NCI-H345 treated with DMSO at 0.1 percent for 48 hours (cell line): ENCODE measurements at regions not wholly inside any gene's neighbourhood (a gene's known extent, or its start where the extent isn't known, plus 50 kb on each side); places are given as distances from the start of the nearest gene placed in this dataset.
"Not testable (repeated sequence)": the region's sequence is repeated elsewhere in the genome, so short reads cannot be mapped to it uniquely, and the experiment has no call there.

Source experiments
- DNase-seq: peaks from one replicate; lab custom pipeline; 2025; ENCODE audit not compliant: unreplicated experiment; lab: John Stamatoyannopoulos, UW

DNA sequence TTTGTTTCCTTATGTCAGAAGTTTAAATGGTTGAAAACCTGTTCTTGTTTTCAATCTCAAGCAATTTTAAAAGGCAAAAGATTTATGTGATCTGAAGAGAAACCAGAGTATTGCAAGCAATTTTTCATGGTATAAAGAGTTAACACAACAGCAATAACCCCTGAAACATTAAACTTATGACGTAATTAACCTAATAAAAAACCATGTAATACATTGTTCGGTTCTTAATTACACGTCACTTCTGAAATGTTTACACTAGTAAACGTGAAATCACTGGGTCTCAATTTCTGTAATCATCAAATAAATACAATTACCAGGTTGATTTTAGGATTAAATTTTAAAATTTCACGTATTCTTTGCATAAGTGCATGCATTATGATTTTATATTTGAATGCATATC lies 914.5 kb downstream of the NLGN4X start:
- no peak for DNase-seq

GRCh38 chrX:5307416-5307815 lies 921.3 kb downstream of the NLGN4X start:
- DNase-seq, result no peak

DNA sequence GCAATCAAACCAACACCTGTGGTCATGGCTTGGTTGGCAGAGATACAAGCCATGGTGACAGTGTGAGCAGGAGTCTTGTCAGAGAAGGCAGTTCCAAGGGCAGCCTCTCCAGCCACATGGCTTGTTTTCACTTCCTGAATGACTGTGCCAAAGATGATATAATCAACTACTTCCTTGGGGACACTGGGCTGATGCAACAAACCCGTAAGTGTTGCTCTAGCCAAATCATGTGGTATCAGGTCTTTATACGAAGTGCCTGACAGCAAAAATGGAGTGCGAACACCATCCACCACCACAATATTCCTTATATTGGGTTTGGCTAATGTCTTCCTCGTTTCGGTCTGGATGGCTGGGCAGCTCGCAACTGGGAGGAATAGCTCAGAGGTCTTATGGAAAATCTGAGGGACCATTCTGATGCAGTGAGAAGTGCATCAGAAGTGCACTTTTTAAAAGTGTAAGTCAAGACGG lies 922.0 kb downstream of the NLGN4X start:
- DNase-seq, result no peak

DNA sequence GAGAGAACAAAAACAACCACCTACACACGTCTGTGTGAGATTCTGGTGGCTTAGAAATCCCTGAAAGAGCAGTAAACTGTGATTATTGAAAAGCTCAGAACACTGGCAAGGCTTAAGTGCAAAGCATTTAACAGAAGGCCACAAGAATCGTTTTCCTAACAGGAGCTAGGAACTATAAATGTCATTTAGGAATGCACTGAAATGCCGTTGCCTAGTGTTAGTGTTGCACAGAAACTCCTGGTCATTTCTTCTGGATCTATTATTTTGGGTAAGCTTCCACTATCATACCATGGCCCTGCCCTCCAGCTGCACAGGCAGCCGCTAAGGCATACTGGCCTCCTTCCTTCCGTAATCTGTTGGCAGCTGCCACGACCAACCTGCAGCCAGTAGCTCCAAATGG lies 923.2 kb downstream of the NLGN4X start:
- no peak for DNase-seq

- DNase-seq, result no peak
Measured at GRCh38 chrX:5295004-5295403, 933.7 kb downstream of the NLGN4X start.

DNA sequence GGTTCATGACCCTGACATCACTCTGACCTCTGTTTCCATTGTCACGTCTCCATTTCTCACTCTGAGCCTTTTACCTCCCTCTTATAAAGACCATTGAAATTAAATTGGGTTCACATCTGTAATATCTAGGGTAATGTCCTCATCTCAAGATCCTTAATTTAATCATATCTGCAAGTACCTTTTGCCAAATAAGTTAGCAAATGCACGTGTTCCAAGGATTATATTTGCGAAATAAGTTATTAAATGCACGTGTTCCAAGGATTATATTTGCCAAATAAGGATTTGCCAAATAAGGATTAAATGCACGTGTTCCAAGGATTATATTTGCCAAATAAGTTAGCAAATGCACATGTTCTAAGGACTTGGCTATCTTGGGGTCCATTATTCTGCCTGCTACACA lies 938.0 kb downstream of the NLGN4X start:
- no peak for DNase-seq

GRCh38 chrX:5289949-5290348 lies 938.7 kb downstream of the NLGN4X start:
- DNase-seq, result not testable (repeated sequence)

DNA sequence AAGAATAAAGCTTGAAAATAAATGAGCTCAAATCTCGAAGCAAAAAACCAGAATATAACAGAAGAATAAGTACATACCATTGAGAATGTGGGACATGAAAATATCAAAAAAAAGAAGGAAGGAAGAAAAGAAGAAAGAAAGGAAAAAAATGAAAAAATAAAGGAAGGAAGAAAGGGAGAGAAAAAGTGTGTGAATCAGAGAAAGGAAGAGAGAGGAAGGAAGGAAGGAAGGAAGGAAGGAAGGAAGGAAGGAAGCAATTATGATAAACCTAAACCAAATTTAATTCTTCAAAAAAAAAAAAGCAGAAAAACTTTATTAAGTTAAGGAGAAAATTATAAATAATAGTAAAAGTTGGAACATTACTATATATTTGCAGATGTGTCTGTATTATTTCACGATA lies 949.8 kb downstream of the NLGN4X start:
- DNase-seq, result no peak

GRCh38 chrX:5265324-5265850 lies 963.3 kb downstream of the NLGN4X start:
- DNase-seq, result no peak

GRCh38 chrX:5250106-5250505 lies 978.6 kb downstream of the NLGN4X start:
- no peak for DNase-seq

GRCh38 chrX:5242091-5242790 lies 986.4 kb downstream of the NLGN4X start:
- DNase-seq, result no peak

DNA sequence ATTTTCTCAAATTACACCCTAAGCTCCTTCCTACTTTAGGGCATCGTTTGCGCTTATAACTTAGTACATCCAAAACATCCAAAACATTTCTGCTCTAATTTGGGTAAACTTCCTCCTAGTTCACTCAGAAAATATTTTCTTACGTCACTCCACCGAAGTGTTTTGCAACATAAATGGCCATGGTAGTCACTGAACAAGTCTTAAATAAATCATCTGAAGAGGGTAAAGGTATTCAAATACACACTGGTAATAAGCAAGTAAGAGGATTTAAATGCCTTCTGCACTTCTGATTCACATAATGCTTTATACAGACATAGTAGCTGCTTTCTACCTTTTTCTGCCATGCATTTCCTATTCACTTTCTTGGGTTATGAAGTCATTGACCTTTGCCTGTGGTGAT lies 991.9 kb downstream of the NLGN4X start:
- no peak for DNase-seq

DNA sequence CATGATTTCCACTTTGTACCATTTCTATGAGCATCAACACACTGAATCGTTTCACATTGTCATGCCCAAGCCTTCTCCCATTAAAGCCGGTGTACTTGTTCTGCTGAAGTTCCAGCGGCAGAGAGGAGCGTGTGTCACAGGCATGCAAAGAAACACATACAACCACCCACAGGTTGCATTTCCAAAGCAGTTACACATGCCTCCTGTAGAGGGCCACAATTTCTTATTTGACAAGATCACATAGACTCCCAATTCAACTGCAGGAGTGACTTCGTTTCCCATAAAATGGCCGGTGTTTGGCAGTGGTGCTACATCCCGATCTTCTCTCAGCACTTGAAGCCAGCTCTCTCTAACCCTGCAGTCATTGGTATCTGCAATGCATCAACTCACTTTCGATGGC lies 992.6 kb downstream of the NLGN4X start:
- DNase-seq, result no peak

DNA sequence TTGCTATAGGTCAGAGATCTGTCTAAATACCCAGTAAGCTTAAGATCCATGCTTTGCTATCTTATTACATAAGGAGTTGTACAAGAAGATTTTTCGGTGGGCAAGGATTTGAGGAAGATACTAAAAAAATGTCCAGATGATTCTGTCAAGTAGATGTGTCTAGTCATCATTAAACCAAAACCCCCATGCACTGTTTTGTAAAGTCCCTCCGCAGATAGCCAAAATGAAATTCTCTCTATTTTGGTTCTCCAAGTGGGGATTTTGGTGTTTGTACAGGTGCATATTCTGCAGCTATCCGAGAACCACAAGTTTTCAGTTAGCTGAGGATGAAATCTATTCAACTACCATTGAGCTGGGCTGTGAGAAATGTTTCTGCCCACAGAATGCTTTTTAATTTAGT lies 994.8 kb downstream of the NLGN4X start:
- no peak for DNase-seq

DNA sequence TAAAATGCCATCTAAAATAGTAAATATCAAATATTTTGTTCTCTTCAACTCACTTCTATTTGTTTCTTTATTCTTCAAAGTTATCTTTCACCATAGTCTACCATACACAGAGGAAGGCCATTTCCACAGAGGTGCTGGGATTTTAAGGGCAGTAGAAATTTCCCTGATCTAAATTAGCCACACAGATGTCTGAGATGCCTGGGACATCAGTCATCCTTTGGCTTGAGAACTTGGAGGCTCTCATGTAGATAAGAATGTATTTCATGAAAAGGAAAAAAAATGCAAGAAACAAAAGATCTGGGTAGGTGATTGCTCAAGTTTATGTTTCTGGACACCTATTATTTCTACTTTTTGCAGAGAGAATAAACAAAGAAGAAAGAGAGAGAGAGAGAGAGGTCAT lies 1008.2 kb downstream of the NLGN4X start:
- no peak for DNase-seq

GRCh38 chrX:5194806-5195205 lies 1033.9 kb downstream of the NLGN4X start:
- DNase-seq, result no peak

GRCh38 chrX:5180135-5180741 lies 1048.4 kb downstream of the NLGN4X start:
- DNase-seq, result no peak

- no peak for DNase-seq
Measured at GRCh38 chrX:5176766-5177165, 1051.9 kb downstream of the NLGN4X start.

- DNase-seq, result no peak
Measured at GRCh38 chrX:5163663-5164062, 1065.0 kb downstream of the NLGN4X start.

- no peak for DNase-seq
Measured at GRCh38 chrX:5155301-5155700, 1073.4 kb downstream of the NLGN4X start.

- no peak for DNase-seq
Measured at GRCh38 chrX:5145957-5146356, 1082.7 kb downstream of the NLGN4X start.

GRCh38 chrX:5142644-5143043 lies 1086.0 kb downstream of the NLGN4X start:
- DNase-seq, result no peak
